HL-60 (cell line): ENCODE measurements at regions not wholly inside any gene's neighbourhood (a gene's known extent, or its start where the extent isn't known, plus 50 kb on each side); places are given as distances from the start of the nearest gene placed in this dataset.

Experiments used
- DNase-seq, 2 experiments: peaks; one replicate each; pipeline ENCODE4 v3.0.0-alpha.2; 2010 to 2020; ENCODE audit warnings: low read depth in 1 of 2, low spot score in 1 of 2
- H3K27ac ChIP-seq: fragments of 250-450 bp; sonication (Bioruptor Pico); replicated peaks from 2 replicates; pipeline ENCODE4 v1.5.1; 2020; ENCODE audit warnings: mild to moderate bottlenecking, moderate library complexity
- H3K27me3 ChIP-seq: fragments of 250-450 bp; sonication (Bioruptor Pico); 2 replicates; pipeline ENCODE4 v1.5.1; 2021; ENCODE audit warnings: mild to moderate bottlenecking, moderate library complexity; ENCODE audit not compliant: insufficient read depth, poor library complexity, severe bottlenecking
- H3K4me3 ChIP-seq: replicated peaks from 2 replicates; pipeline ENCODE4 v1.5.1; 2011; ENCODE audit warnings: mild to moderate bottlenecking, control low read depth, low read length; ENCODE audit not compliant: insufficient read depth
- CTCF ChIP-seq: IDR thresholded peaks from one replicate; pipeline ENCODE4 v1.5.1; 2011; ENCODE audit warnings: low read length, control low read depth, inconsistent platforms; ENCODE audit not compliant: insufficient read depth
- GABPA ChIP-seq: IDR thresholded peaks from 2 replicates; pipeline ENCODE4 v1.6.1; 2012; ENCODE audit warnings: low read depth
- POLR2AphosphoS5 ChIP-seq: IDR thresholded peaks from 2 replicates; pipeline ENCODE4 v1.6.1; 2012; ENCODE audit warnings: low read depth
- REST ChIP-seq: IDR thresholded peaks from 2 replicates; pipeline ENCODE4 v1.6.1; 2012; ENCODE audit warnings: low read depth; ENCODE audit not compliant: insufficient replicate concordance
- SPI1 ChIP-seq: IDR thresholded peaks from 2 replicates; pipeline ENCODE4 v1.6.1; 2012; ENCODE audit warnings: low read depth, mild to moderate bottlenecking, borderline replicate concordance

- TF ChIP-seq SPI1 (no peak), CTCF (no peak), GABPA (no peak), POLR2AphosphoS5 (no peak), REST (no peak)
- no peak overlapping the region for H3K27ac ChIP-seq
- no peak overlapping the region for H3K4me3 ChIP-seq
- DNase-seq, result no peak
- no peaks in the 10 kb centered on the region for H3K27me3 ChIP-seq
Observed at GRCh38 chr18:40013001-40013609, 1941.9 kb upstream of the PIK3C3 start.

GRCh38 chr18:40011201-40011600 is 1943.8 kb upstream of the PIK3C3 start:
- Histone ChIP-seq H3K27ac (no peak overlapping the region), H3K27me3 (no peaks in the 10 kb centered on the region), H3K4me3 (no peak overlapping the region)
- no peak for DNase-seq
- TF ChIP-seq REST, result no peak
- no peak for TF ChIP-seq SPI1
- TF ChIP-seq GABPA, result no peak
- no peak for TF ChIP-seq CTCF
- no peak for TF ChIP-seq POLR2AphosphoS5

- H3K4me3 ChIP-seq, result no peak overlapping the region
- H3K27me3 ChIP-seq, result no peaks in the 10 kb centered on the region
- H3K27ac ChIP-seq, result no peak overlapping the region
- no peak for DNase-seq
- TF ChIP-seq POLR2AphosphoS5, result no peak
- TF ChIP-seq SPI1, result no peak
- no peak for TF ChIP-seq REST
- no peak for TF ChIP-seq GABPA
- no peak for TF ChIP-seq CTCF
Observed at GRCh38 chr18:40006634-40007033, 1948.4 kb upstream of the PIK3C3 start.
